SHP77 (cell line): ENCODE measurements at regions not wholly inside any gene's neighbourhood (a gene's known extent, or its start where the extent isn't known, plus 50 kb on each side); places are given as distances from the start of the nearest gene placed in this dataset.
A peak's percentile ranks its signal among the peaks of the same experiment; 100 is the strongest.

ENCODE experiments used
- DNase-seq, 2 experiments: peaks; one replicate each; lab custom pipeline; 2025; lab: John Stamatoyannopoulos, UW

DNA sequence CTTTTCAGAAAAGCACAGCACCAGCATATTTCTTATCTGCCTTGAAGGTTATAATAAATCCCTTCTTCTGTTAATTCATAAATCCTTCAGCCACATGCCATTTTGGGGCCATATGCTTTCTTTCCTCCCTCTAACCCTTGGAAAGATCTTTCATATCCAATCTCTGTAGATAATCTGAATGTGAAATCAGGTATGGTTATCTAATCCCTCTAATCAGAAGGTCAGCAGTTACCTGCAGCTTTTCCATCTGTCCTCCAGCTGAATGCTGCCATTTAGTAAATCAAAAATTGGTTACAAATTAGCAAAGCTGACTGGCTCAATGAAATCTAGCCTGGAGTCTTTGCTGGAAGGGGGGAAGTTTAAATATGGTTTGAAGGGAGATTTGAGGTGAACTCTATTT lies 230.5 kb downstream of the PIK3C3 start:
- DNase-seq, result no peak

DNA sequence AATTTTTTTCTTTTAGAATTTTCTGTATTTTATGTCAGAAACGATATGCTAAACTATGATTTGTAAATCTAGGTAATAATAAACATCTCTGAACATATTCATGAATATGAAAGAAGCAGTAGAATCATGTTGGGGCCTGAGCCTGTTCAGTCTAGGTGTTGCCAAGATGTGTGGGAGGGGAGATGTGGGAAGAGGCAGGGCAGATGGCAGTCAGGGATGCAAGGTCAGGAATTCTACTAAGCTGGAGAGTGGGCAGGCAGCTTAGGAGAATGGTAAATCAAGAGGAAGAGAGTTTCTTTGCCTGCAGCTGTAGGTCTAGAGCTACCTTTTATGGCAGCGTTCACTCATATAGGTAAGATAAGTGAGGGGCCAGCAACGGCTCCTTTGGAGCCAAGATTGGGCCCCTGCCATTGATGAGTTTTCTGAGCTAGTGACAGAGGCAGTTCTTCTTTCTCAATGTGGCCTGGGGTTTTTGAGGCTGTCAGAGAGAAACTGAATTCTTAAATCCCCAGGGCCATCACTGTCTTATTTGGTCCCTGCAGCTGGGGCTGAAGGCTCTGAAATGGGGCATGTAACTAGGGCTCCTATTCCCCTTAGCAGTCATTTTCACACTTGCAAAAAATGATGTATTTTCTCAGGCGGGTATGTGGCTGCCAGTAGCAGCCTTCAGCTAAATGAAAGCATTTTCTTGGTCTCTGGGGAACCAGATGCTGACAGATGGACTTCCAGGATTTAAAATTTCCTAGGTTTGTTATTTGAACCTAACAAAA lies 232.8 kb downstream of the PIK3C3 start:
- no peak for DNase-seq

GRCh38 chr18:42190643-42191042 lies 235.6 kb downstream of the PIK3C3 start:
- DNase-seq, result no peak

DNA sequence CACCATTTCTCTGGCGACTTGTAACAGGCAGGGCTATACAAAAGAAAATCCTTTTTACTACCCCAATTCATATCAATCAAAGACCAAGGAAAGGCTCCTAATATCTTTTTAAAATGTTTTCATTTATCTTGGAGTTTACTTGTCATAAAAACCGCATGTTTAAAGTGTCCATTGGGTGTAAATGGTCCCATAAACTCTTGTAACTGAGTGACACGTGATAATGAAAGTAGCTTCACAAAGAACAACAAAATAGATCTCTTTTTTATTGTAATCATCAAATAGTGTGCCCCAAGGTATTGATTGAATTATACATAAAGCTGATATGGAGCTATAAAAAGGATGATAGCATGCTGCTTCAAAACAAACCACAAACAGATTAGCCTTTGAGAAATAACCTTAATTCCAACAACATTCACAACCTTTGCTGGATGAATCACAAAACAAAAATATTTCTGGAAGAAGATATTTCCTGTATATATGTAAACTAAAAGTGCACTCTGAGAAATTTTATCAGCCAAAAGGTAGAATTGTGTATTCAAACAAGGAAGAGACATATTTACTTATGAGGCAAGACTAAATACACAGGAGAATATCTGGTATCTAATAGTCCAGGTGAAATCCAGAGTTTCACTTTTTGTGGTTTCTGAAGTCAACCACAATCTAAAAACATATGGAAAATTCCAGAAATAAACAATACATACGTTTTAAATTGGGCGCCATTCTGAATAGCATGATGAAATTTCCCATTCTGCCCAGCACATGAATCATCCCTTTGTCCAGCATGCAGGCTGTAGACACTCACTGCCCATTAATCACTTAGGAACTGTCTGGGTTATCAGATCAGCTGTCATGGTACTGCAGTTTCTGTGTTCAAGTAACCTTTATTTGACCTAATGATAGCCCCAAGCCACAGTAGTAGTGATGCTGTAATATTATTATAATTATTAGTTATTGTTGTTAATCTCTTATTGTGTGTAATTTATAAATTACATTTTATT lies 237.5 kb downstream of the PIK3C3 start:
- DNase-seq, result peak; percentile 16 to 44

DNA sequence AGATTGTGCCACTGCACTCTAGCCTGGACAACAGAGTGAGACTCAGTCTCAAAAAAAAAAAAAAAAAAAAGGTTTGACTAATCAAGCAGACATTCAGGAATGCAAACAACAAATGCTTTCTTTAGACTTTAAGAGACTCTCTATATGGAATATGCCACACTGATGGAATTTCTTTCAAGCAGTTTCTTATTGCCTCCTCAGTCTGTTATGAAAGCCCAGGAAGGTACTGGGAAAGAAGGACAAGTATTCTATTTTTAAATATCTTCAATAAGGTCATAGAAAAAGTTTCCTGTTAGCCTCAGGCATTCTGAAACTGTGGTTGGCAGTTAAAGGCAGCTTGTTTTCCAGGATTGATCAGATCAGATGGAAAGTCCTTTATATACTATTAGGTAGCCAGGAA lies 241.6 kb downstream of the PIK3C3 start:
- DNase-seq, result no peak

- DNase-seq, result no peak
These were observed 246.1 kb downstream of the PIK3C3 start for GRCh38 chr18:42201137-42201536.

GRCh38 chr18:42211201-42211600 lies 256.2 kb downstream of the PIK3C3 start:
- no peak for DNase-seq

DNA sequence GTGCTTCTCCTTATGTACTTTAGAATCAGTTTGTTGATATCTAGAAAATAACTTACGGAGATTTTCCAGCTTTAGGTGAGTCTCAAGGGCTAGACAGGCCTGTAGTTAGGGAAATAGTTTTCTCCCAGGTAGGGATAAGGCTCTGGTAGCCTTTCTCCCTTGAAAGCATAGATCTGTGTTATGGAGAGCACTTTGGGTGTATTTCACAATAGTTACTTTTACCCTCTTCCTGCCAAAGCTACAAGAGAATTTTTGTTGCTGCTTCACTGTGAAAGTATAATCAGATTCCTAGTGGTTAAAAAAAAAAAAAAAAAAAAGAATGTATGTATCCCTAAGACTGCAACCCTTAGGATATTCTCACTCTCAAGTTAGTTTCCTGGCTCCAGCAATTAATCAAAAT lies 267.5 kb downstream of the PIK3C3 start:
- DNase-seq, result no peak

DNA sequence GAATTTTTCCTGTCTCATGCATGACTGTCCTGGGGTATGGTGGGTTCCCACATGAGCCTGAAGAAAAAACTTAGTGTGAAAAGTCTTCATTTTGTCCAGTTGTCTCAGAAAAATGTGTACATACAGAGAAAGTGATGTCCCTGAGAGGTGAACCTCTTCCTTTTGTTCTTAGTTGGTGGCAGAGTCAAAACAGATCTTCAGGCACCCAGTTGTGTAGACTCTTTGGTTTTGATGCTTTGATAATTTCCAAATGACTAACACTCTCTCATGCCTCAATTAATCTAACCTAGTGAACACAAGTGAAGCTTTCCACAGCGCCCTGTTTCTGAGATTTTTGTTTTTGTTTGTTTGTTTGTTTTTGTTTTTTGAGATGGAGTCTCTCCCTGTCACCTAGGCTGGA lies 273.5 kb downstream of the PIK3C3 start:
- no peak for DNase-seq

GRCh38 chr18:42229211-42230210 lies 274.5 kb downstream of the PIK3C3 start:
- no peak for DNase-seq

DNA sequence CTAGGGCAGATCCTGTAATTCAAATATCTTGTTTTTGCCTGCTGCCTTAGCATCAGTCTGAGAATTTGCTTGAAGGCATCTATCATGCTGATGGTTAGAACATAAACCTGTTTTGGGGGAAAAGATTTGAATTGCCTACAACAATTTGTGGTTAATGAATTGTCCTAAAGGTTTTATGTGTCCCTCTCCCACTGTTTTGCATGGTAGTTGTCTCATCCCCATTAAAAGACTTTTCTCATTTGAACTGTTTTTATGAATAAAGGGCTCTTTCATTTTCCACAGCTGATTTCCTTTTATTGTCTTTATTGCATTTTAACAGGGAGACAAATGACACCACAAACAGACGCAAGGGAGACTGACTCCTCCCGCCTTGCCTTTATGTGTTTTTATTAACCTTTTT lies 275.6 kb downstream of the PIK3C3 start:
- DNase-seq, result no peak

- DNase-seq, result no peak
These were observed 276.2 kb downstream of the PIK3C3 start for GRCh38 chr18:42231284-42231683.

- DNase-seq, result no peak
These were observed 276.8 kb downstream of the PIK3C3 start for GRCh38 chr18:42231796-42232195.

GRCh38 chr18:42233908-42234307 lies 278.9 kb downstream of the PIK3C3 start:
- no peak for DNase-seq

DNA sequence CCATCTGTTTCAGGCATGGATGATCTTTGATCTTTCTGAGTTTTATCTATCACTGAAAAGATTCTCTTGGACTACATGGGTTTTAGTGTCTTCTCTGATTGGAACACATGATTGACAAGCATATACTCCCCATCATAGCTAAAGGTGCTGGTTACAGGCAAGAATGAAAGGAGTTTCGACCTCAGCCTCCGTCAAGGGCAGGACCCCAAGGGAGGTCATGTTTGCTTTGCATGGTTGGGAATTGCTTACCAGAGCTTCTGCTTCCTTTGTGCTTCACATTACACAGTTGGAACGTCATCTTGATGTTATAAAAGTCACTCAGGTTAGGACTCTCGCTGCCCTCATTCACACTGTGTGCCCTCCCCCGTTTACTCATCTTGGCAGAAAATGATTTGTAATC lies 287.7 kb downstream of the PIK3C3 start:
- no peak for DNase-seq

GRCh38 chr18:42245137-42245536 lies 290.1 kb downstream of the PIK3C3 start:
- DNase-seq, result no peak

- no peak for DNase-seq
These were observed 301.1 kb downstream of the PIK3C3 start for GRCh38 chr18:42255908-42256765.

GRCh38 chr18:42258301-42258965 lies 303.4 kb downstream of the PIK3C3 start:
- no peak for DNase-seq

DNA sequence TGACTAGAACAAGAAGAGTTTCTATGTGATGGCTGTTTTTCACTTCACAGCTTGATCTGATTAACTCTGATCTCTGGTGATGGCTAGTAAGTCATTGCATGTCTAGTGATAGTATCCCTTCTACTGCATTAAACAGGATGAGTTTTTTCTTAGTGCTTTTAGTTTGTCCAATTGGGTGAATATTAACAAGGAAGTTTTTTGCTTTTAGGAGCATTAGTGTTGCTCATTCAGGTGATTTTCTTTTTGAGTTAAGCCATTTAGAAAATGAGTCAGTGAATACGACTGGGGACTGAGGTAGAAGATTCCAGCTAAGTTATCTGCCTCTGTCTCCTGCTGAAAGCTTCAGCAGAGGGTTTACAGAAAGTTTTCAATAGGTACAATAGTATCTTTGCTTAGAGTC lies 306.7 kb downstream of the PIK3C3 start:
- DNase-seq, result no peak

GRCh38 chr18:42264497-42264896 lies 309.5 kb downstream of the PIK3C3 start:
- no peak for DNase-seq
